Skin of body (tissue), 1 donor: ENCODE measurements at regions not wholly inside any gene's neighbourhood (a gene's known extent, or its start where the extent isn't known, plus 50 kb on each side); places are given as distances from the start of the nearest gene placed in this dataset.
"Not testable (repeated sequence)": the region's sequence is repeated elsewhere in the genome, so short reads cannot be mapped to it uniquely, and the experiment has no call there.

Experiments used
- DNase-seq: peaks from one replicate; lab custom pipeline; 2025; lab: John Stamatoyannopoulos, UW

DNA sequence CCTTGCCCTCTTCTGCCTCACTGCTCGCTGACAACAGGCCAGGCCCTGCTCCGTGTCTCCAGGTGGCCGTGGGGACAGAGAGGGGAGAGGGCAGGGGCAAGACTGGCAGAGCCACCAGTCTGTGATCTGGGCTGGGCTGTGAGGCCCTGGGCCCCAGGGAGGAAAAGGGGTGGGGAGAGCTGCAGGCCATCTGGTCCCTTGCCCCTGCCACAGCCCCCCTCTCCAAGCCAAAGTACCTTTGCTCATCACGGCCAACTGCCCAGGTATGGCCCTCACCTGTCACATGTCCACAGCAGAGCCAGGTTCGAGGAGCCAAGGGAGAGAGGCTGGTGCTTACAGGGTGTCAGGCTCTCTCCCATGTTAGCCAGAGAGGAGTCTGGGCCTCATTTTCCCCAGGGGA lies 91.4 kb upstream of the LHX1 start:
- no peak for DNase-seq

DNA sequence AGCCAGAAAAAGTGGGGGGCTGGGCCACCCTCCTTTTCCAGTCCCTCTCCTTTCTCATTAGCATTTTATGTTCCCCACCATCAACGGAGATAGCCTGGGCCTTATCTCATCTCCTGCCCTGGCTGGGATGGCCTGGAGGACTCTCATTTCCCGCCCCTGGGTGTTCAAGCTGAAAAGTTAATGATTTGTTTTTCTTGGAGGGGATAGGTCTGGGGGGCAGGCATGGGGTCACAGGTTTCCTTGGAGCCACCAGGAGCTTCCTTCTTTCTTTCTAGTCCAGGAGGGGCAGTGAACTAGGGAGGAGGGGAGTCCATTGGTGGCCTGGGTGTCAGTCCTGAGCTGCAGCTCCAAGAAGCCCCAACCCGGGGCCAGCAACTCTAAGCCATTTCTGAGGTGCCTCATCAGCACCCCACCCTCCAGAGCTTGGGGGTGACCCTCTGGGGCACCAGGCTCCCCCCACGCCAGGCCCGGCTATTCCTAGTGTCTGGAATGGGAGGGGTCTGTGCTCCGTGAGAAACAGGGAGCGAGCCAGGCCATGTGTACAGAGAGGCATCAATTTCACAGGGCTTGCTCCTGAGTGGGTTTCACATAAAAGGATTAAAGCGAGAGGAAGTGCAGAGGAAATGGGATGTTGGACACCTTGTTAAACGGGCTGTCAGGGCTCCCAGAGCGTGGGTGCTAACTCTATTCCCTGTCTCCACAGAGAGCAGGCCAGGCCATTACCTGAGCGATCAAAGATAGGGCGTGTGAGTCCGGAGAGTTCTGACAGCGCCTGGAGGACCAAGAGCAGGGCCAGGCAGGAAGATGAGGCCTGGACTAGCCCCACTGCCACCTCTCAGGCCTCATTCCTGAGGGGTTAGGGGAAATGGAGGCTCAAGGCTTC lies 90.6 kb upstream of the LHX1 start:
- no peak for DNase-seq

DNA sequence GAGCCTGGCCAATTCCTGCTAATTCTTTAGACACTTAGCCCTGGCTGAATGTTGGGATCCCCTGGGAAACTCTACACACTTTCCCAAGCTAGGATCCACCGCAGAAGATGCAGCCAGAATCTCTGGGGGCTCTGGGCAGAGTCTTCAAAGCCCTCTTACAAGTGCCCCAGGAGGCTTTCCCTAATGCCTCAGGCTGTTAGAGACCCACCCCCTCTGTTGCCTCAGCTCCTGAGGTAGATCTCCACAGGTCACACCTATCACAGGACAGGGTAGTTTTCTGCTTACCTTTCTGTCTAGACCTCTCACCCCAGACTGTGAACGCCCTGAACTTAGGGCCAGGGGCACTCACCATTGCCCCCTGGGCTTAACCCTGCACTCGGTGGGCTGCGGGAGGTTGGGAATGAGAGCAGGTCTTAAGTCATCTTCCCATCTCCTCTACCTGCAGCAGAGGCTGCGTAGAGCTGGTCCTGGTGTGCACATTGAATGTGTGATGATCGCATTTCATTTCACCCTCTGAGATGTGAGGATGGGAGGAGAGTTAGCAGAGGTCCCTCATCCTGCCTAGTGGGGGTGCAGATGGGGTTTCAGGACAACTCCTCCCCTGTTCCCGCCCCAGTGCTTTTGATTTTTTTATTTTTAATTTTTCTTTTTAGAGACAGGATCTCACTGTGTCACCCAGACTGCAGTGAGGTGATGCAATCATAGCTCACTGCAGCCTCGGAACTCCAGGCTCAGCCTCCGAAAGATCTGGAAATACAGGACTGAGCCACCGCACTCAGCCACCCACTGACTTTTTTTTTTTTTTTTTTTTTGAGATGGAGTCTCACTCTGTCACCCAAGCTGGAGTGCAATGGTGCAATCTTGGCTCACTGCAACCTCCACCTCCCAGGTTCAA lies 89.0 kb upstream of the LHX1 start:
- no peak for DNase-seq

DNA sequence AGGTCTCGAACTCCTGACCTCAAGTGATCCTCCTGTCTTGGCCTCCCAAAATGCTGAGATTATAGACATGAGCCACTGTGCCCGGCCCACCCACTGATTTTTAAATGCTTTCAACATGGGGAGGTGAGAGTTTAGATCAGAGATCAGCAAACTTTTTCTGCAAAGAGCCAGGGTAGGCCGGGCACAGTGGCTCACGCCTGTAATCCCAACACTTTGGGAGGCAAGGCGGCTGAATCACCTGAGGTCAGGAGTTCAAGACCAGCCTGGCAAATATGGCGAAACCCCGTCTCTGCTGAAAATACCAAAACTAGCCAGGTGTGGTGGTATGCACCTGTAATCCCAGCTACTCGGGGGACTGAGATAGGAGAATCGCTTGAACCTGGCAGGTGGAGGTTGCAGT lies 88.3 kb upstream of the LHX1 start:
- DNase-seq = not testable (repeated sequence)

DNA sequence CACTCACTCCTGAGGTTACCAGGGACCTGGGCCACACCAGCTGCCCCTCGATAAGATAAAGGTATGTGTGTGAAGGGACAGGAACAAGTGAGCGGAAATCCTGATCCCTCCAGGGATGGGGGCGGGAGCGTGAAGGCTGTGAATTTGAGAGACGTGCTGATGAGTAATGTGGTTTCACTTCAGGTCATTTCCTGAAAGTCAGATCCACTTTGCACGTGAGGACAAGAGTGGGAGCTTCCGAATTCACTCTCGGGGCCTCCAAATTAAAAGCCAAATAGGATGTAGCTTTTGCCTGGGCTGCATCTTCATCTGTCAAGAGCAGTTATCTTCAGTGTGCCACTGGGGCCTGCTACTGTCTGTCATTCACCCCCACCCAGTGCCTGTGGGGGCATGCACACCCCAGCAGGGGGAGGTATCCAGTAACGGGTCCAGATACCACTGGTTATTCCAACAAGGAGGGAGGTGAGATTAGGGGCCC lies 87.4 kb upstream of the LHX1 start:
- no peak for DNase-seq

DNA sequence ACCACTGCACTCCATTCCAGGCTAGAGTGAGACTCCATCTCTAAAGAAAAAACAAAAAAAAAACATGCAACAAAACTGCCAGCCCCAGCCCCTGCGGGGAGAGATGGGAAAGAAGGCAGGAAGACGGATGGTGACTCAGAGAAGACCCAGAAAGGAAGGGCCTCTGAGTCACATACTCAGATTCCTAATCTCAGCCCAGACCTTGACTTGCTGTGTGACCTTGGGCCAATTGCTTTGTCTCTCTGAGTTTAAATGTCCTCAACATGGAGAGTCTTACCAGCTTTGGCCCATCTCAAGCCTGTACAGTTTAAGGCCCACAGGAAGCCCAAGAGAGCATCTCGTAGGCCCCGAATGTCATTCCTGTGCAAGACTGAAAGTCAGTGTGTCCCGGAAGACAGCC lies 86.5 kb upstream of the LHX1 start:
- no peak for DNase-seq

DNA sequence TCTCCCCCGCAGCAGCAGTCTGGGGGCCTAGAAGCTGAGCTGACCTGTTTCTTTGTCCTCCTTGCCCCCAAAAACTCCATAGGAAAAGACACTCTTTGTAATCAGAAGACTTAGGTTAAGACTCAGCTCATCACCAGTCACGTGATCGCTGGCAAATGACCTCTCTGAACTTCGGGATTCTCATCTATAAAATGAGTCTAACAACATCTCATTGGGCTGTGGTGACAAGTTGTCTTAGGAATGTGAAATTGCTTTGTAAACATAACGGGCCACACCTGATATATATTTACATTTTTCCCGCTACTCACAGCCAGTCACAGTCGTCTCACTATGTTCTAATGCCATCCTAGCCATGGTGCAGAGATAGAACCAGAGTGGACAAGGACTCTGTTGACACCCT lies 86.0 kb upstream of the LHX1 start:
- DNase-seq = no peak

DNA sequence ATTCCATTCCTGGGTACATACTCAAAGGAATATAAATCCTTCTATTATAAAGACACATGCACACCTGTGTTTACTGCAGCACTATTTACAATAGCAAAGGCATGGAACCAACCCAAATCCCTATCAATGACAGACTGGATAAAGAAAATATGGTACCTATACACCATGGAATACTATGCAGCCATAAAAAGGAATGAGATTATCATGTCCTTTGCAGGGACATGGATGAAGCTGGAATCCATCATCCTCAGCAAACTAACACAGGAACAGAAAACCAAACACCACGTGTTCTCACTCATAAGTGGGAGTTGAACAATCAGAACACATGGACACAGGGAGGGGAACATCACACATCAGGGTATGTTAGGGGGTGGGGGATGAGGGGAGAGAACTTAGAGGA lies 84.8 kb upstream of the LHX1 start:
- DNase-seq = not testable (repeated sequence)

DNA sequence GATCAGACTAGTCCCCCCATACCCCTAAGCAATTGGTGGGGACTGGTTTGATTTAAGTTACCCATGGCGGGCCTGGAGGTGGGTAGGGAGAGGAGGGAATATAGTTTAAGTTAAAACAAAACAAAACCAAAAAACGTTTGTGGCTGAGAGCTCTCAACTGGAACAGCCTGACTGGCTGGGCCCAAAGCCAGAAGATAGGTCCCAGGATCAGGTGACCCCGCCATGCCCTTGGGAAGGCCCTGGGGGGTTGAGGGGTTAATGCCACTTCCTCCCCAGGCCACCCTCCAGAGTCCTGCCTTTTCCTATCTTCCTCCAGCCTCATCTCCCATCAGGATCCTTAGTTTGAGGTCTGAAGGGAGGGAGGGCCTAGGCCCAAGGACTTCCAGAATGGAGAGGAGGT lies 82.3 kb upstream of the LHX1 start:
- no peak for DNase-seq

DNA sequence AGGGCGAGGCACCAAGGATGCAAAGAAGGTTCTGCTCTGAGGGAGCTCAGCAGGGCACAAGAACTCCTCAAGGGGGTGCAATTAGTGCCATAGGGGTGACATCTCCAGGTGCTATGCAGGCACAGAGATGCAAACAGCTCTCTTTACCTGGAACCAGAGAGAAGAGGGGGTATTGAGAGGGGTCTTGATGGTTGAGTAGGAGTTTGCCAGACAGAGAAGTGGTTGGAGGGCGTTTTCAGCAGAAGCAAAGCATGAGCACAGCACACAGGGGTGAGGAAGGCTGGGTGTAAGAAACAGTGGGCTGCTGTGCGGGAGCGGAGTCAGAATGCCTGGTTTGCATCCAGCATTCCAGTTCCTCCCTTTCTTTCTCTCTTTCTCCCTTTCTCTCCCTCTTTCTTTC lies 81.8 kb upstream of the LHX1 start:
- DNase-seq = no peak

DNA sequence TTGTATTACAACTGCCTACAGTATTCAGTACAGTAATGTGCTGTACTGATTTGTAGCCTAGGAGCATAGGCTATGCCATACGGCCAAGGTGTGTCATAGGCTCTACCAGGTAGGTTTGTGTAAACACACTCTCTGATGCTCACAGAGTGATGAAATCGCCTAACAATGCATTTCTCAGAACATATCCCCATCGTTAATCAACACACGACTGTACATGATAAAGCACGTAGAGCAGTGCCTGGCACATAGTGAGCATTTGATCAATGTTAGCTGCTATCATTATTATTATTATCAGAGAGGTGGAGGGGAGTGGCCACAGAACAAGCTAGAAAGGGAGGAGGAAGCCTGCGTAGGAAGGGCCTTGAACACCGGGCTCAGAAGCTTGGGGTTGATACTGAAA lies 81.1 kb upstream of the LHX1 start:
- no peak for DNase-seq

DNA sequence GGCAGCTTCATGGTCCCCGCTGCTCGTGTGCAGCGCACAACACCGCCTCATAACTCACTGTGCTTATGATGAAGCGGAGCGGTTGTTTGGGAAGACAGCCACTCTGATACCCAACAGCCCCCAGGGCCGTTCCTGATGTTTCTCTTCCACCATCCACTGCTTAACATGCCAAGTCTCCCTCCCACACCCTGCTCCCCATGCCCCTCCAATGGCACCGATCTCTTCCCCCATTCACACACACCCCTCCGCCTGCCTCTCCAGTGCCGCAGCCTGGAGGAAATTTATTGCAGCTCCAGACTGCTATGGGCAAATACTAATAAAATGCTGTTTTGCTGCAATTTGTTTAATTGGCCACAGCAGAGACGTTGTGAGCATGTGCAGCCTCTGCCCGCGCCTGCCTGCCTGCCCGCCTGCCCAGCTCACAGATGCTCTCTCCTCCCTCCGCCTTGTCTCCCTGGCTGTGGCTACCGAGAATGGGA lies 80.3 kb upstream of the LHX1 start:
- no peak for DNase-seq

DNA sequence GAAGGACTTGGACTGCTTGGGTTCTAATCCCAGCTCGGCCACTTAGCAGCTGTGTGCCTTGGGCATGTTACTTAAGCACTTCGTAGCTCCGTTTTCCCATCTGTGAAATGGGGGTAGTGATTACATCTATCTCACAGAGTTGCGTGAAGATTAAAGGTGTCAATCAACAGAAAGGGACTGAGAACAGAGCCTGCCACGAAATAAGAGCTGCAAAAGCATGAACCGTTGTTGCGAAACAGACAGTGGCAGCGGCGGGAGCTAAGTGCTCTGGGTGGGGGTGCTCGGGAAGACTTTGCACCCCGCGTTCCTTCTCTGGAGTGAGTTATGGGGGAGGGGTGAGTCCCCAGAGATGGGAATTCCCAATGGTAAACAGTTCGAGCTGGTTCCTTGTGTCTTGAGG lies 79.6 kb upstream of the LHX1 start:
- DNase-seq = no peak

DNA sequence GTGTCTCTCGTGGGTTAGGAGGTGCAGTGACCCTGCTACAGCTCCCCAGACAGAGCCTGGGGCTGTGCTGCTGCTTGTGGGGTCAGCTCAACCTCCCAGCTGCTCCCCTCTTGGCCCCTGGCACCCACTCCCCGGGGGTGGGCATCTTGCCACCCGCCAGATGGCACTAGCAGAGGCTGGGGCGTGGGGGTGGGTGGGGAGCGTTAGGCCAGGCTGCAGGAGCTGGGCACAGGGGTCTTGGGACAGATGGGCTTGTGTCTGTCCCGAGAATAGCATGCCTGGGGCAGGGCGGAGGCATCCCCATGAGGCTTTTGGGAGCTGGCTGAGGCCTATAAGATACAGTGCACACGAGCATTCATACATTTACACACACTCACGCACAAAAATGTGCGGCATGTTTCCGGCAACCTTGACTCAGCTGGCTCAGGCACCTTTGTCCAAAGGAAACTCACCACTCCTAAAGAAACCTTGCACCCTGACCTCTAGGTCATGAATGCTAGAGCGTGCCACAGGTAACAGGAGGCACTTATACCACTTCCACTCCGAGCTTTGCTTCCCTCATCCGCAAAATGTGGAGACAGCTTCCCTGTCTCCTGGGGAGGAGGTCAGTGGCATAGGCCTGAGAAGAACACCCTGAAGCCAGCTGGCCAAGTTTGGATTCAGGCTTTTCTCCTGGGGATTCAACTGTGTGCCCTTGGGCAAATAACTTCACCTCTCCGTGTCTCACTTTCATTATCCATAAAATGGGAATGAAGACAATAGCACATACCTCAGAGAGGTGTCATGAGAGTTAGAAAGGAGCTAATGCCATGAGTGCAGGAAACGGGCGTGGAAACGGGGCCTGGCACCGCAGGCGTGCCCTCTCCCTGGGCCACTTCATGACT lies 78.9 kb upstream of the LHX1 start:
- DNase-seq = no peak

DNA sequence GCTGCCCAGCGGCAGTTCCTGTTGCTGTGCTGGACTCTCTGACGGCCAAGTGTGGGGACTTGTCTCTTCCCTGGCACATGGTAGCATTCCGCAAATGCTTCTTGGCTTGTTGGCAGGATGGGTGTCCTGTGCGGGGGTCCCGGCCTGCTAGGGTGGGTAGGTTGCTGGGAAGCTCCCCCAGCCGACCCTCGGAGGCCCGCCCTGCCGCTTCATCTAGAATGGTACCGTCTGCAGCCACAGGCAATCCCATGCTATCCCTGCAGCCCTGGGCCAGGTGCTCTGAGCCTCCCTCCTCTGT lies 78.3 kb upstream of the LHX1 start:
- DNase-seq = no peak

DNA sequence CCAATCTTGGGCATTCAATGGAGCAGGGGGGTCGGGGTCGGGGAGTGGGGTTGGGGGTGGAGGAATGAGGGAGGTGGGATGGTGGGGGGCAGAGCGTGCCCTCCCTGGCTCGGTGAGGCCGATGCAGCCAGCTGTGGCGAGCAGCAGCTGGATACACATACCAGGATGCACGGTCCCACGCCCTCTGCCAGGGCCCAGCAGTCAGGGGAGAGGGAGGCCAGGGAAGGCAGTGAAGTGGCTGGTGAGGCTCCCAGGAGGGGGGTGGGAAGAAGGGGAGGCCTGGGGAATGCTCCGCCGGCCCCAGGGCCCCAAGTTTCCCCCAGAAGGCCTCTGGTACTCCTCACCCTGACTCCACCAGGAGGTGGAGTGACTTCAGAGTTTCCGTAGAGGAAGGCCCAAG lies 77.6 kb upstream of the LHX1 start:
- no peak for DNase-seq

DNA sequence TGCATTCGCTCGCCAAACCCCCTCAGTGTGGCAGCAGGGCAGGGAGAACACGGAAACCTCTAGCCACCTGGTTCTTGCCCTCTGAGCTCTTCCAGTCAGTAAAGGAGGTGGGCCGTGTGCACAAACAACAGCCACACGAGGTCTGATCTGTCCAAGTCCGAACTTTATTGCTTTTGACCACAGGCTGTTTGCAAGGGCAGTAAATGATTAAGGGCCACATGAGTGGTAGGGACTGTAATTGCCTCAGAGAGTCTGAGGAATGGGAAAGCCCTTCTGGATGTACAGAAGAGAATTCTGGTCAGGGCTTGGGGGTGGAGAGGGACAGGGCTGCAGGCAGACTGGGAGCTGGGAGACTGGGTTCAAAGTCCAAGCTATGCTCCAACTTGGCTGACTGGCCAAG lies 75.7 kb upstream of the LHX1 start:
- no peak for DNase-seq

DNA sequence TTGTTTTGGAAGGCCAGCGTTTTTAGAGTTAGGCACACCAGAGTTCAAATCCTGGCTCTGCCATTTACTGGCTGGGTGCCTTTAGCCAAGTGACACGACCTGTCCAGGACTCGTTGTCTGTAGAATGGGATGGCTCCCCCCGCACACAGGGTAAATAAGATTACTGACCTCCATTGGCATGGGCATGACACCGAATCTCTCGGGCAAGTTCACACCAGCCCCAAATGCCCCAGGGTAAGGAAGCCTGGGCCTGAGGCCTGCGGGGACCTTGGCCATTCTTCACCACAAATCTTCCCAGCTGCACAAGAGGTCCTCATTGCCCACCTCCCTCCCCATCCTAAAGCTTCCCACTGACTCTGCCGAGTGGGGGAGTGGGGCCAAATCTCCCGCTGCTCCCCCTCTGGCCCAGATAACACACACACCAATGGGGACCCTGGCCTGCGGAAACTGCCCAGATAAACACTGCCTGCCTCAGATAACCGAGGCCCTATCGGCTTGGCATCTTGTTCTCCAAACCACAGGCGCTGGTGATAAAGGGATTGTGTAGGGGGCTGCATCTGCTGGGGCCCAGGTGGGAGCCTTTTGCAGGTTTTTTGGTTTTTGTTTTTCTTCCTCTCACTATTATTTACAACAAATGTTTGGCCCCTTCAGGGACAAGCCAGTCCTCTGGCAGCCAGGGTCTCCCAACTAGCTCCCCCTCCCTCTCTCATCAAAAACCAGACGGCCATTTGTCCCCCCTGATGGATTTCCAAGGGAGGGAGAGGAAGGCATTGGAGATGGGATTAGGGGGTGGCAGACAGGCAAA lies 75.0 kb upstream of the LHX1 start:
- DNase-seq = no peak

DNA sequence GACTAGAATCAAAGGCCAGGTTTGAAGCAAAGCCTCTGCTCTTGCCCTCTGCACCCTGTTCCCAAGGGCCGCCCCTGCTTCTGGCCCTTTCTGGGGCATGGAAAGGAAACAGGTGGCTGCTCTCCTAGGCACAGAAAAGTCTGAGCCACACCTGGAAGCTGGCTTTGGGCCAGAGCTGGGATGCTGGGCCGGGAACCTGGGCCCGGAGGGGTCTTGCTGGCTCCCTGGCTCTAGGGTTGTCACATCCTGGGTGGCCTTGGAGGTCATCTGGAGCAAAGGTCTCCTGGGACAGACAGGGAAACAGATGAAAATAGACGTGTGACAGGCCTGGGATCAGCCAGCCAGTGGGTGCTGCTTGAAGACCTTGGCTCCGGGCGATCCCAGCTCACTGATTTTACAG lies 74.1 kb upstream of the LHX1 start:
- no peak for DNase-seq

DNA sequence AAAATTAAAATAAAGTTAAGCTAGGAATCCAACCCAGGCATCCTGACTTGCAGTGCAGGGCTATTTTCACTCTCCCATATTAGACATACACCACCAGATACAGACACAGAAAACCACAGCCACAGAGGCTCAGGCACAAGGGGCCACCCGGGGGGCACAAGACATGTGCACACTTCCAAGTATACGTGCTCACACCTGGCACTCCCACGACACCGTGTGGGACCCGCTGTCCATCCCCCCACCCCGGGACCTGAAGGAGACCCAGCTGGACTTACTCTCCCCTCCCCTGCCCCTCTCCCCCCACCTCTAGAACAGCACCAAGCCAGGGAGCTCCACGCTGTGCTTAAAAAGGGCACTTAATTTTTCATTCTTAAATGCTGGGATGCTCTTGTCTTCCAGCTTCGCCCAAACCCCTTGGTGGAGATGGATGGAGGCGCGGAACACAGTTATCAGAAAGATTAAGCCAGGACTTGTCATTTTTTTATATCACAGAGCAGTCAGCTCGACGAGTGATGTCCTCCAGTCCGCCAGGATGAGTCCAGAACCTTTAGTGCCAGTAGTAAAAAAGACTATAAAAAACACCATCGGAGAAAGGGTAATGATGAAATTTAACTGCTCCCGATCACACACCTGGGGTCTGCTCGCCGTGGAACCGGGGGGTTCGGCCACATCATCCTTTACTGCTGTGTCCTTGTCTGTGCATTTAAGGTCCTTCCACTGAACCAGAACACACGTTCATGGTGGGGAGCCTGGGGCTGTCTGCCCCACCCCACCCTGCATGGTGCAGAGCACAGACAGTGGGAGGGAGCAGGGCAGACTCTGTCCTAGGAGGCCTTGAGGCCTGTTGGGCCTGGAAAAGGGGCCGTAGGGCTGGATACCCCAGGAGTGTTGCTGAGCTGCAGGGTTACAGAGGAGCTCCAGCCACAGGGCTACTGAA lies 73.3 kb upstream of the LHX1 start:
- no peak for DNase-seq
